ENCODE measurements at regions not wholly inside any gene's neighbourhood (a gene's known extent, or its start where the extent isn't known, plus 50 kb on each side); places are given as distances from the start of the nearest gene placed in this dataset.
A peak's percentile ranks its signal among the peaks of the same experiment; 100 is the strongest.

GRCh38 chr2:41460661-41461060 is 587.2 kb upstream of the PKDCC start:
- TF ChIP-seq CTCF (IDR thresholded peaks at IDR 0.05; ENCODE audit: low read depth, low read length) = no peak
- peak; percentile 13 to 14 for DNase-seq (ENCODE audit: low read depth in 2 of 2)
- no peak overlapping the region for H3K4me3 ChIP-seq (replicated peaks in 1 of 2; ENCODE audit: low read depth in 2 of 2, low read length in 2 of 2)

- no peak for TF ChIP-seq CTCF (IDR thresholded peaks at IDR 0.05; ENCODE audit: low read depth, low read length)
- DNase-seq (ENCODE audit: low read depth in 2 of 2) = no peak
- no peak overlapping the region for H3K4me3 ChIP-seq (replicated peaks in 1 of 2; ENCODE audit: low read depth in 2 of 2, low read length in 2 of 2)
These were observed 583.4 kb upstream of the PKDCC start for GRCh38 chr2:41464395-41464794.

GRCh38 chr2:41475959-41476358 is 571.9 kb upstream of the PKDCC start:
- no peak for DNase-seq (ENCODE audit: low read depth in 2 of 2)
- TF ChIP-seq CTCF (IDR thresholded peaks at IDR 0.05; ENCODE audit: low read depth, low read length) = no peak
- no peak overlapping the region for H3K4me3 ChIP-seq (replicated peaks in 1 of 2; ENCODE audit: low read depth in 2 of 2, low read length in 2 of 2)

GRCh38 chr2:41482659-41483058 is 565.2 kb upstream of the PKDCC start:
- DNase-seq (ENCODE audit: low read depth in 2 of 2) = peak in 1 of 2 donors; percentile 25
- H3K4me3 ChIP-seq (replicated peaks in 1 of 2; ENCODE audit: low read depth in 2 of 2, low read length in 2 of 2) = no peak overlapping the region
- no peak for TF ChIP-seq CTCF (IDR thresholded peaks at IDR 0.05; ENCODE audit: low read depth, low read length)

GRCh38 chr2:41483226-41483625 is 564.6 kb upstream of the PKDCC start:
- DNase-seq (ENCODE audit: low read depth in 2 of 2) = no peak
- no peak for TF ChIP-seq CTCF (IDR thresholded peaks at IDR 0.05; ENCODE audit: low read depth, low read length)
- no peak overlapping the region for H3K4me3 ChIP-seq (replicated peaks in 1 of 2; ENCODE audit: low read depth in 2 of 2, low read length in 2 of 2)

GRCh38 chr2:41483982-41484857 is 563.6 kb upstream of the PKDCC start:
- TF ChIP-seq CTCF (IDR thresholded peaks at IDR 0.05; ENCODE audit: low read depth, low read length) = no peak
- no peak for DNase-seq (ENCODE audit: low read depth in 2 of 2)

More at GRCh38 chr2:41483982-41484857, 563.6 kb upstream of the PKDCC start:
- H3K4me3 ChIP-seq (replicated peaks in 1 of 2; ENCODE audit: low read depth in 2 of 2, low read length in 2 of 2) = no peak overlapping the region

All from cardiac fibroblast (primary cell).